Esophagus squamous epithelium (tissue), 4 donors: ENCODE measurements at regions not wholly inside any gene's neighbourhood (a gene's known extent, or its start where the extent isn't known, plus 50 kb on each side); places are given as distances from the start of the nearest gene placed in this dataset.

ENCODE experiments used
- POLR2A ChIP-seq, 4 donors: fragments of 450-650 bp; IDR thresholded peaks; one replicate each; pipeline ENCODE4 v1.6.1; 2017; ENCODE audit warnings: antibody characterized with exemption in 4 of 4, mild to moderate bottlenecking in 4 of 4, moderate library complexity in 3 of 4
- TF ChIP-seq, protein P1 (sequence below), 6 experiments: fragments of 450-650 bp in 4 of 6; fragments of 200-600 bp in 2 of 6; sonication (generic) in 2 of 6; IDR thresholded peaks; one replicate each; pipeline ENCODE4 v1.5.1; 2016 to 2019; ENCODE audit warnings: antibody characterized with exemption in 6 of 6, mild to moderate bottlenecking in 4 of 6, moderate library complexity in 4 of 6

DNA sequence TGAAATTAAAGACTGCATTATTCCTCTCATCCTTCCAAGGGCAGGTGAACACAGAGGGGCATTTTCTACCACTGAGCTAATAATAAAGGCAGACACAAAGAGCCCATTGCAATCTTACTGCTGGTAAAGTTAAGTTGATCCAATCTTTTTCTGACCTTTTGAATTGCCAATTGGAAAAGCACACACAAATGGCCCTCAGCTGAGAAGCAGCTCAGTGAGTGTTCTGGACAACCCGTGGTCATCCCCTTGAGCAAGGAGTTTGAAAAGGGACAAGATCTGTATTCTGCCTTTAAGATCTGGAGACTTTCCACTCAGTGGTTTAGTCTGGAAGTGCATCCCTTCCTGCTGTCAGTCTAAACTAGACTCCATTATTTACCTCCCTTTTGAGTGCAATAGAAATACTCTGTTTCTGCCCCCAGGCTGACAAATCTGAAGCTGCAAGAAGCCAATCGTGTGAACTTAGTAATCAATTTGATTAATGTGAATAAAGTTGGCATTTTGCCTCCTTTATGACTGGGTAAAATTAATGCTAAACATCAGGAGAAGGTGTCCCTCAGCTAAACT lies 835.7 kb downstream of the MAT2B start:
- TF ChIP-seq POLR2A (IDR thresholded peaks at IDR 0.05) = no peak
- TF ChIP-seq, protein P1, sequence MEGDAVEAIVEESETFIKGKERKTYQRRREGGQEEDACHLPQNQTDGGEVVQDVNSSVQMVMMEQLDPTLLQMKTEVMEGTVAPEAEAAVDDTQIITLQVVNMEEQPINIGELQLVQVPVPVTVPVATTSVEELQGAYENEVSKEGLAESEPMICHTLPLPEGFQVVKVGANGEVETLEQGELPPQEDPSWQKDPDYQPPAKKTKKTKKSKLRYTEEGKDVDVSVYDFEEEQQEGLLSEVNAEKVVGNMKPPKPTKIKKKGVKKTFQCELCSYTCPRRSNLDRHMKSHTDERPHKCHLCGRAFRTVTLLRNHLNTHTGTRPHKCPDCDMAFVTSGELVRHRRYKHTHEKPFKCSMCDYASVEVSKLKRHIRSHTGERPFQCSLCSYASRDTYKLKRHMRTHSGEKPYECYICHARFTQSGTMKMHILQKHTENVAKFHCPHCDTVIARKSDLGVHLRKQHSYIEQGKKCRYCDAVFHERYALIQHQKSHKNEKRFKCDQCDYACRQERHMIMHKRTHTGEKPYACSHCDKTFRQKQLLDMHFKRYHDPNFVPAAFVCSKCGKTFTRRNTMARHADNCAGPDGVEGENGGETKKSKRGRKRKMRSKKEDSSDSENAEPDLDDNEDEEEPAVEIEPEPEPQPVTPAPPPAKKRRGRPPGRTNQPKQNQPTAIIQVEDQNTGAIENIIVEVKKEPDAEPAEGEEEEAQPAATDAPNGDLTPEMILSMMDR (IDR thresholded peaks at IDR 0.05) = no peak
